GM19025 (cell line): ENCODE measurements at regions not wholly inside any gene's neighbourhood (a gene's known extent, or its start where the extent isn't known, plus 50 kb on each side); places are given as distances from the start of the nearest gene placed in this dataset.

Experiments
- ATAC-seq: cut with Tn5 transposase; IDR thresholded peaks from one replicate; pipeline ENCODE4 v1.9.1; 2021; ENCODE audit warnings: mild to moderate bottlenecking, low read depth, moderate library complexity; ENCODE audit not compliant: unreplicated experiment

- no peak for ATAC-seq
Measured at GRCh38 chr5:114208588-114208987, 153.3 kb upstream of the KCNN2 start.

- no peak for ATAC-seq
Measured at GRCh38 chr5:114210662-114211061, 151.2 kb upstream of the KCNN2 start.

GRCh38 chr5:114221807-114222206 lies 140.1 kb upstream of the KCNN2 start:
- ATAC-seq, result no peak

- ATAC-seq, result no peak
Measured at GRCh38 chr5:114223866-114224265, 138.0 kb upstream of the KCNN2 start.

- ATAC-seq, result no peak
Measured at GRCh38 chr5:114237766-114238165, 124.1 kb upstream of the KCNN2 start.

- no peak for ATAC-seq
Measured at GRCh38 chr5:114238771-114239313, 123.0 kb upstream of the KCNN2 start.

- ATAC-seq, result no peak
Measured at GRCh38 chr5:114243281-114243971, 118.4 kb upstream of the KCNN2 start.

GRCh38 chr5:114243972-114244317 lies 117.9 kb upstream of the KCNN2 start:
- ATAC-seq, result no peak

- ATAC-seq, result no peak
Measured at GRCh38 chr5:114249823-114250222, 112.0 kb upstream of the KCNN2 start.

GRCh38 chr5:114250536-114250935 lies 111.3 kb upstream of the KCNN2 start:
- ATAC-seq, result no peak

GRCh38 chr5:114252226-114252625 lies 109.6 kb upstream of the KCNN2 start:
- ATAC-seq, result no peak

GRCh38 chr5:114255260-114255659 lies 106.6 kb upstream of the KCNN2 start:
- no peak for ATAC-seq

GRCh38 chr5:114261989-114262388 lies 99.9 kb upstream of the KCNN2 start:
- no peak for ATAC-seq

GRCh38 chr5:114265432-114266060 lies 96.3 kb upstream of the KCNN2 start:
- no peak for ATAC-seq

- no peak for ATAC-seq
Measured at GRCh38 chr5:114266374-114266773, 95.5 kb upstream of the KCNN2 start.

- ATAC-seq, result no peak
Measured at GRCh38 chr5:114296191-114296590, 65.7 kb upstream of the KCNN2 start.

- ATAC-seq, result no peak
Measured at GRCh38 chr5:114297915-114298314, 64.0 kb upstream of the KCNN2 start.

- ATAC-seq, result no peak
Measured at GRCh38 chr5:114305402-114306207, 56.3 kb upstream of the KCNN2 start.

GRCh38 chr5:114308017-114308416 lies 53.9 kb upstream of the KCNN2 start:
- ATAC-seq, result no peak

GRCh38 chr5:114308508-114308907 lies 53.4 kb upstream of the KCNN2 start:
- no peak for ATAC-seq

GRCh38 chr5:114310666-114311065 lies 51.2 kb upstream of the KCNN2 start:
- no peak for ATAC-seq
